CD4-positive, alpha-beta T cell (primary cell): ENCODE measurements at regions not wholly inside any gene's neighbourhood (a gene's known extent, or its start where the extent isn't known, plus 50 kb on each side); places are given as distances from the start of the nearest gene placed in this dataset.

Source experiments
- ATAC-seq: fragments of 200-7000 bp; cut with Tn5 transposase; one replicate; pipeline ENCODE4 v1.10.0; 2022; ENCODE audit warnings: mild to moderate bottlenecking; ENCODE audit not compliant: poor library complexity
- CTCF ChIA-PET: fragments of 350-600 bp; sonication (Branson Sonifier 250); formaldehyde crosslinking; loops from one replicate; lab custom pipeline; 2021; ENCODE audit warnings: antibody characterized with exemption, inconsistent platforms; lab: Charles Lee
- POLR2A ChIA-PET: fragments of 350-600 bp; sonication (Branson Sonifier 250); formaldehyde crosslinking; loops from one replicate; lab custom pipeline; 2021; ENCODE audit warnings: antibody characterized with exemption, inconsistent platforms; lab: Charles Lee
- DNase-seq, 14 experiments: peaks; one replicate each; pipeline ENCODE4 v3.0.0-alpha.2; 2013 to 2020; ENCODE audit warnings: mixed read lengths in 2 of 14
- H3K27ac ChIP-seq, 2 donors: one replicate each; pipeline versions ENCODE4 v1.5.1 to v1.7.0; 2013; ENCODE audit warnings: low read length in 2 of 2, low read depth in 1 of 2, mild to moderate bottlenecking in 1 of 2
- H3K27me3 ChIP-seq, 2 experiments: 1 replicate in 1 of 2; 2 replicates in 1 of 2; pipeline versions ENCODE4 v1.6.1 to v1.7.0; 2013; ENCODE audit warnings: low read length in 2 of 2, control low read depth in 1 of 2, mild to moderate bottlenecking in 1 of 2, moderate library complexity in 1 of 2; ENCODE audit not compliant: insufficient read depth in 2 of 2, control insufficient read depth in 1 of 2
- H3K36me3 ChIP-seq: one replicate; pipeline ENCODE4 v1.6.1; 2013; ENCODE audit warnings: low read length, control low read depth; ENCODE audit not compliant: insufficient read depth
- H3K4me1 ChIP-seq: one replicate; pipeline ENCODE4 v1.6.1; 2013; ENCODE audit warnings: low read length, control low read depth; ENCODE audit not compliant: insufficient read depth
- H3K4me3 ChIP-seq: one replicate; pipeline ENCODE4 v1.5.1; 2013; ENCODE audit warnings: mild to moderate bottlenecking, low read length, moderate library complexity
- H3K9me3 ChIP-seq, 2 experiments: 1 replicate in 1 of 2; 2 replicates in 1 of 2; pipeline versions ENCODE4 v1.6.1 to v1.7.0; 2013; ENCODE audit warnings: low read length in 2 of 2, mild to moderate bottlenecking in 2 of 2, control low read depth in 1 of 2, moderate library complexity in 1 of 2; ENCODE audit not compliant: control insufficient read depth in 1 of 2, insufficient read depth in 1 of 2
- H3K27ac Mint-ChIP-seq: one replicate; pipeline ENCODE4 v1.8.0; 2020; ENCODE audit warnings: mixed read lengths
- H3K27me3 Mint-ChIP-seq: one replicate; pipeline ENCODE4 v1.8.0; 2021; ENCODE audit warnings: mixed read lengths
- H3K36me3 Mint-ChIP-seq: one replicate; pipeline ENCODE4 v1.8.0; 2021; ENCODE audit warnings: low read depth, mixed read lengths
- H3K4me1 Mint-ChIP-seq: one replicate; pipeline ENCODE4 v1.8.0; 2021; ENCODE audit warnings: low read depth, mixed read lengths
- H3K4me3 Mint-ChIP-seq: one replicate; pipeline ENCODE4 v1.8.0; 2020; ENCODE audit warnings: mild to moderate bottlenecking, mixed read lengths
- H3K9me3 Mint-ChIP-seq: one replicate; pipeline ENCODE4 v1.8.0; 2020; ENCODE audit warnings: mixed read lengths
- intact Hi-C, 2 experiments: fragments of 100-400 bp; cut with DNase I in 1 of 2; cut with micrococcal nuclease in 1 of 2; formaldehyde crosslinking; loops; one replicate each; pipeline versions ENCODE4 v1.15.1 to v1.9.0; 2023 to 2025; cut with DNase I, micrococcal nuclease
- TF ChIP-seq, protein P1 (sequence below): fragments of 200-600 bp; IDR thresholded peaks from one replicate; pipeline ENCODE4 v1.8.0; 2022; ENCODE audit warnings: antibody characterized with exemption, mild to moderate bottlenecking

DNA sequence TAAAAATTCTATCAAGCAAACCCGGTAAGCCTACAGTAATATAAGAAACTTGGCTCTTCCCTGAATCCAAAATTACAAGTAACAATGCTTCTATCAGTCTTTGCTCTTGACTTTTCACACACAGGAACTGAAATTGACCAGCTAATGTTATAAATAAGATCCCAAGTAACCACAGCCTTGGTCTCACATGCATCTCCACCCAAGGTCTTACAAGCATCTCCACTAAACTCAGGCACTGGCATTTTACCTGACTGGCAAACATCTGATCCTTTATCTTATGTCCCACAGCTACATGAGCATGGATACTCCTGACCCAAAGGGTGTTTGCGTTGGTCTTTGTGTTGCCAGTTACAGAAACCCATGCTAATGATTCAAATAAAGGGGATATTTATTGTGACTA lies 302.3 kb upstream of the EPHA4 start:
- intact Hi-C loops: no loop called here
- no peak overlapping the region for H3K27ac Mint-ChIP-seq
- CTCF ChIA-PET: no interaction called here

DNA sequence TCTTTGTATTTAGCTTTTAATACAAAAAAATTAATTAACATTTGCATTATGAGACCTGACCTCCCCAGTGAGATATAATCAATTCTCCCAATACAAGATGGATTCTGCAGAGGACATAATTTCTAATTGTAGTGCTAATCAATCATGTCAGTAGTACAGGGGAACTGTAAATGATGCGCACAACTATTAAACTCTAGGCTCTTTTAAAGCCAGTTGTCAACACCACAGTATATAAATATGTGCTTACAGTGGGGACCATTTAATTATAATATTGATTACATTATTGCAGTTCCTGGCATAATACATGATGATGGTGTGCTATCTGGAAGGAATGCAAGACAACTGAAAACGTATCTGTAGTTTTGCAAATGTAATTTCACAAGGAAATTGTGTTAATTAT lies 285.6 kb upstream of the EPHA4 start:
- Mint-ChIP-seq H3K4me1 (no peaks in the 10 kb centered on the region), H3K4me3 (no peak overlapping the region), H3K9me3 (peaks cover 2% of the 10 kb centered on the region), H3K27ac (no peak overlapping the region), H3K27me3 (no peaks in the 10 kb centered on the region), H3K36me3 (no peaks in the 10 kb centered on the region)
- ChIA-PET POLR2A (no interaction called here), CTCF (no interaction called here)
- intact Hi-C loops: no loop called here
- H3K27me3 ChIP-seq: no peaks in the 10 kb centered on the region
- no peaks in the 10 kb centered on the region for H3K36me3 ChIP-seq
- H3K4me3 ChIP-seq: no peak overlapping the region
- peaks cover 0 to 9% of the 10 kb centered on the region in 2 experiments for H3K9me3 ChIP-seq
- DNase-seq: no peak
- no peak overlapping the region for H3K27ac ChIP-seq
- ATAC-seq: no peak
- TF ChIP-seq, protein P1, sequence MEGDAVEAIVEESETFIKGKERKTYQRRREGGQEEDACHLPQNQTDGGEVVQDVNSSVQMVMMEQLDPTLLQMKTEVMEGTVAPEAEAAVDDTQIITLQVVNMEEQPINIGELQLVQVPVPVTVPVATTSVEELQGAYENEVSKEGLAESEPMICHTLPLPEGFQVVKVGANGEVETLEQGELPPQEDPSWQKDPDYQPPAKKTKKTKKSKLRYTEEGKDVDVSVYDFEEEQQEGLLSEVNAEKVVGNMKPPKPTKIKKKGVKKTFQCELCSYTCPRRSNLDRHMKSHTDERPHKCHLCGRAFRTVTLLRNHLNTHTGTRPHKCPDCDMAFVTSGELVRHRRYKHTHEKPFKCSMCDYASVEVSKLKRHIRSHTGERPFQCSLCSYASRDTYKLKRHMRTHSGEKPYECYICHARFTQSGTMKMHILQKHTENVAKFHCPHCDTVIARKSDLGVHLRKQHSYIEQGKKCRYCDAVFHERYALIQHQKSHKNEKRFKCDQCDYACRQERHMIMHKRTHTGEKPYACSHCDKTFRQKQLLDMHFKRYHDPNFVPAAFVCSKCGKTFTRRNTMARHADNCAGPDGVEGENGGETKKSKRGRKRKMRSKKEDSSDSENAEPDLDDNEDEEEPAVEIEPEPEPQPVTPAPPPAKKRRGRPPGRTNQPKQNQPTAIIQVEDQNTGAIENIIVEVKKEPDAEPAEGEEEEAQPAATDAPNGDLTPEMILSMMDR: no peak
- H3K4me1 ChIP-seq: no peaks in the 10 kb centered on the region

More for the DNA sequence above, 302.3 kb upstream of the EPHA4 start:
- POLR2A ChIA-PET: no interaction called here
- H3K4me1 Mint-ChIP-seq: no peaks in the 10 kb centered on the region
- H3K36me3 Mint-ChIP-seq: no peaks in the 10 kb centered on the region
- H3K27me3 ChIP-seq: no peaks in the 10 kb centered on the region
- H3K9me3 Mint-ChIP-seq: no peaks in the 10 kb centered on the region
- H3K4me3 ChIP-seq: no peak overlapping the region
- no peaks in the 10 kb centered on the region for H3K9me3 ChIP-seq
- H3K36me3 ChIP-seq: no peaks in the 10 kb centered on the region
- no peak overlapping the region for H3K27ac ChIP-seq
- H3K4me1 ChIP-seq: no peaks in the 10 kb centered on the region
- TF ChIP-seq, protein P1: no peak
- peaks cover 5% of the 10 kb centered on the region for H3K27me3 Mint-ChIP-seq
- ATAC-seq (no peak), DNase-seq (no peak)
- no peak overlapping the region for H3K4me3 Mint-ChIP-seq

DNA sequence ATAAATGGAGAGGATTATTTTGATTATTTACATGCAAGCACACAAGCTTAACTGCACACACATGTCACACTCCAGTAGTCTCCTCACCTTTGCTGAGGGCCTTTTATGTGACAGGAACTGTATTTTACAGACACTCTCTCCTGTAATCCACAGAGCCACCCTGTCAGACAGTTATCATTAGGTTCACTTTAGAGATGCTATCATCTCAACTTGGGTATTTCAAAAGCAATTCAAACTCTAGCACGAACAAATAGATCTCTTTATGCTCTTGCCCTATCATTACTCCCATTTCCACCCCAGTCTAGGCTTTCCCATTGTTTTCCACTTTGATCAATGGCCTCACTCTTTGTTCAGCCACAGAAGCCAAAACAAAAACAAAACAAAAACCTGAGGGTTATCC lies 281.2 kb upstream of the EPHA4 start:
- H3K4me3 Mint-ChIP-seq: no peak overlapping the region

More for the DNA sequence above, 281.2 kb upstream of the EPHA4 start:
- H3K4me1 Mint-ChIP-seq: no peaks in the 10 kb centered on the region
- ChIA-PET POLR2A (interaction anchor here (0.6 kb wide), 1 partner anchor 341 kb away, joined by 3 read pairs; no protein-coding TSS in a partner anchor), CTCF (no interaction called here)
- peaks cover 2% of the 10 kb centered on the region for H3K9me3 Mint-ChIP-seq
- no peaks in the 10 kb centered on the region for H3K4me1 ChIP-seq
- H3K36me3 Mint-ChIP-seq: no peaks in the 10 kb centered on the region
- ATAC-seq: no peak
- TF ChIP-seq, protein P1: no peak
- H3K4me3 ChIP-seq: no peak overlapping the region
- intact Hi-C loops: no loop called here
- no peaks in the 10 kb centered on the region for H3K27me3 Mint-ChIP-seq
- no peak overlapping the region for H3K27ac Mint-ChIP-seq
- no peaks in the 10 kb centered on the region for H3K9me3 ChIP-seq
- H3K36me3 ChIP-seq: no peaks in the 10 kb centered on the region
- DNase-seq: no peak
- H3K27me3 ChIP-seq: no peaks in the 10 kb centered on the region
- no peak overlapping the region for H3K27ac ChIP-seq
